HCT116 (cell line): ENCODE measurements at regions not wholly inside any gene's neighbourhood (a gene's known extent, or its start where the extent isn't known, plus 50 kb on each side); places are given as distances from the start of the nearest gene placed in this dataset.

Source experiments
- ATAC-seq: fragments of 200-7000 bp; cut with Tn5 transposase; 2 replicates; pipeline ENCODE4 v1.9.1; 2020; ENCODE audit warnings: mild to moderate bottlenecking, moderate library complexity
- BruUV-seq: library from RNA; stranded (reverse); fragments of 400-500 nt; replicated peaks from 2 replicates; lab custom pipeline; 2021; lab: Mats Ljungman, UMichigan
- CTCF ChIA-PET: fragments of 300-600 bp; sonication (Branson Sonifier 250); formaldehyde crosslinking; loops from one replicate; lab custom pipeline; 2021; ENCODE audit warnings: antibody characterized with exemption; lab: Charles Lee
- POLR2A ChIA-PET: fragments of 300-600, 350-600 bp; sonication (Branson Sonifier 250); formaldehyde crosslinking; loops from one replicate; lab custom pipeline; 2021; ENCODE audit warnings: antibody characterized with exemption; lab: Charles Lee
- RAD21 ChIA-PET, 2 experiments: fragments of 300-600 bp; sonication (Branson Sonifier 250); formaldehyde crosslinking; loops; one replicate each; lab custom pipeline; 2023; ENCODE audit warnings: low total read pairs in 2 of 2; ENCODE audit not compliant: uncharacterized antibody in 2 of 2, unreplicated experiment in 2 of 2, low non-redundant PET in 1 of 2; lab: Charles Lee
- DNase-seq: peaks from one replicate; pipeline ENCODE4 v3.0.0-alpha.2; 2010; ENCODE audit warnings: low read depth, low spot score
- H2AFZ ChIP-seq: fragments of 200-600 bp; shearing (Covaris generic), sonication (generic); 2 replicates; pipeline ENCODE4 v1.6.1; 2017; ENCODE audit warnings: low read depth, mixed run types, mixed read lengths, antibody characterized with exemption, low read length; ENCODE audit not compliant: poor library complexity, severe bottlenecking
- H3K27ac ChIP-seq: 2 replicates; pipeline ENCODE4 v1.5.1; 2012; ENCODE audit warnings: low read depth, low read length
- H3K27me3 ChIP-seq: fragments of 200-600 bp; sonication (generic); 2 replicates; pipeline ENCODE4 v1.6.1; 2016; ENCODE audit warnings: mixed run types, low read length, mixed read lengths; ENCODE audit not compliant: insufficient read depth
- H3K36me3 ChIP-seq, 2 experiments: fragments of 200-500 bp in 1 of 2; fragments of 200-600 bp in 1 of 2; sonication (Bioruptor generic) in 1 of 2; sonication (generic) in 1 of 2; 2 replicates each; pipeline versions ENCODE4 v1.5.1 to v1.6.1; 2014 to 2016; ENCODE audit warnings: low read length in 2 of 2, inconsistent platforms in 1 of 2, mixed read lengths in 1 of 2, mixed run types in 1 of 2; ENCODE audit not compliant: insufficient read depth in 2 of 2, control insufficient read depth in 1 of 2
- H3K4me1 ChIP-seq, 2 experiments: fragments of 200-600 bp in 1 of 2; sonication (generic) in 1 of 2; 2 replicates each; pipeline versions ENCODE4 v1.5.1 to v1.6.1; 2012 to 2017; ENCODE audit warnings: low read length in 2 of 2, inconsistent platforms in 1 of 2, mild to moderate bottlenecking in 1 of 2, mixed read lengths in 1 of 2, mixed run types in 1 of 2, moderate library complexity in 1 of 2; ENCODE audit not compliant: insufficient read depth in 2 of 2, control insufficient read depth in 1 of 2
- H3K4me2 ChIP-seq: fragments of 200-600 bp; sonication (generic); 2 replicates; pipeline ENCODE4 v1.6.1; 2017; ENCODE audit warnings: mixed run types, low read length, mixed read lengths
- H3K4me3 ChIP-seq, 2 experiments: fragments of 200-600 bp in 1 of 2; sonication (generic) in 1 of 2; replicated peaks in 1 of 2; 2 replicates each; pipeline ENCODE4 v1.5.1; 2011 to 2016; ENCODE audit warnings: low read length in 2 of 2, control low read depth in 1 of 2, low read depth in 1 of 2, mild to moderate bottlenecking in 1 of 2, mixed read lengths in 1 of 2, mixed run types in 1 of 2
- H3K79me2 ChIP-seq: fragments of 200-600 bp; sonication (generic); 2 replicates; pipeline ENCODE4 v1.6.1; 2017; ENCODE audit warnings: mild to moderate bottlenecking, mixed run types, low read length, moderate library complexity, mixed read lengths; ENCODE audit not compliant: insufficient read depth
- H3K9ac ChIP-seq: fragments of 200-600 bp; sonication (generic); 2 replicates; pipeline ENCODE4 v1.6.1; 2016; ENCODE audit warnings: low read length, mixed read lengths
- H3K9me2 ChIP-seq: fragments of 200-600 bp; sonication (generic), shearing (Covaris generic); 2 replicates; pipeline ENCODE4 v1.6.1; 2017; ENCODE audit warnings: mixed run types, mild to moderate bottlenecking, moderate library complexity; ENCODE audit not compliant: insufficient read depth
- H3K9me3 ChIP-seq, 2 experiments: fragments of 200-500 bp in 1 of 2; fragments of 200-600 bp in 1 of 2; sonication (Bioruptor generic) in 1 of 2; sonication (generic) in 1 of 2; 2 replicates each; pipeline ENCODE4 v1.6.1; 2014 to 2017; ENCODE audit warnings: low read length in 2 of 2, mixed read lengths in 2 of 2, inconsistent platforms in 1 of 2, low read depth in 1 of 2, mild to moderate bottlenecking in 1 of 2, mixed run types in 1 of 2, moderate library complexity in 1 of 2; ENCODE audit not compliant: control insufficient read depth in 1 of 2, insufficient read depth in 1 of 2
- H4K20me1 ChIP-seq: fragments of 200-600 bp; sonication (generic), shearing (Covaris generic); 2 replicates; pipeline ENCODE4 v1.6.1; 2017; ENCODE audit warnings: mixed run types, mild to moderate bottlenecking, moderate library complexity; ENCODE audit not compliant: insufficient read depth
- CBX3 ChIP-seq: IDR thresholded peaks from 2 replicates; pipeline ENCODE4 v1.6.1; 2012; ENCODE audit warnings: low read depth
- CEBPB ChIP-seq: IDR thresholded peaks from 2 replicates; pipeline ENCODE4 v1.6.1; 2012; ENCODE audit warnings: low read depth
- EZH2 ChIP-seq: fragments of 200-600 bp; sonication (generic); IDR thresholded peaks from 2 replicates; pipeline ENCODE4 v1.6.1; 2017; ENCODE audit warnings: antibody characterized with exemption, mixed run types
- EZH2phosphoT487 ChIP-seq: fragments of 200-600 bp; IDR thresholded peaks from 2 replicates; pipeline ENCODE4 v1.6.1; 2018; ENCODE audit warnings: antibody characterized with exemption, borderline replicate concordance
- FOSL1 ChIP-seq: IDR thresholded peaks from 2 replicates; pipeline ENCODE4 v1.6.1; 2012; ENCODE audit warnings: low read depth
- JUND ChIP-seq: IDR thresholded peaks from 2 replicates; pipeline ENCODE4 v1.6.1; 2012
- POLR2A ChIP-seq: IDR thresholded peaks from 2 replicates; pipeline ENCODE4 v1.7.0; 2011; ENCODE audit warnings: borderline replicate concordance; ENCODE audit not compliant: insufficient read depth, insufficient read length; ENCODE audit errors: extremely low read depth
- RAD21 ChIP-seq: IDR thresholded peaks from 2 replicates; pipeline ENCODE4 v1.6.1; 2012; ENCODE audit warnings: low read depth, mild to moderate bottlenecking
- SIN3A ChIP-seq: IDR thresholded peaks from 2 replicates; pipeline ENCODE4 v1.6.1; 2012; ENCODE audit warnings: low read depth
- SRF ChIP-seq: IDR thresholded peaks from 2 replicates; pipeline ENCODE4 v1.6.1; 2012; ENCODE audit warnings: low read depth
- TCF7L2 ChIP-seq: IDR thresholded peaks from 2 replicates; pipeline ENCODE4 v1.7.0; 2011; ENCODE audit warnings: borderline replicate concordance, inconsistent platforms; ENCODE audit not compliant: insufficient read depth, insufficient read length; ENCODE audit errors: extremely low read depth
- YY1 ChIP-seq: IDR thresholded peaks from 2 replicates; pipeline ENCODE4 v1.6.1; 2011; ENCODE audit warnings: low read length, low read depth, moderate library complexity, mild to moderate bottlenecking; ENCODE audit not compliant: insufficient replicate concordance; ENCODE audit errors: extremely low read depth
- ZFX ChIP-seq: fragments of 450-650 bp; IDR thresholded peaks from 2 replicates; pipeline ENCODE4 v1.6.1; 2017
- ZNF274 ChIP-seq: fragments of 200-500 bp; sonication (Bioruptor generic); IDR thresholded peaks from 2 replicates; pipeline ENCODE4 v1.6.1; 2014; ENCODE audit warnings: mild to moderate bottlenecking, low read depth, low read length, inconsistent platforms
- intact Hi-C: fragments of 100-400 bp; cut with micrococcal nuclease; formaldehyde crosslinking; loops from 2 replicates; pipeline ENCODE4 v1.10.0; 2022
- TF ChIP-seq, protein P1 (sequence below), 3 experiments: fragments of 200-600 bp in 1 of 3; sonication (generic) in 1 of 3; IDR thresholded peaks in 2 of 3; conservative IDR thresholded peaks in 1 of 3; 2 replicates each; pipeline ENCODE4 v1.5.1; 2012 to 2017; ENCODE audit warnings: low read depth in 2 of 3, low read length in 2 of 3, antibody characterized with exemption in 1 of 3, borderline replicate concordance in 1 of 3, control low read depth in 1 of 3, mild to moderate bottlenecking in 1 of 3, mixed read lengths in 1 of 3, mixed run types in 1 of 3, moderate library complexity in 1 of 3; ENCODE audit not compliant: insufficient read depth in 1 of 3
- TF ChIP-seq, protein P2 (sequence below): IDR thresholded peaks from 2 replicates; pipeline ENCODE4 v1.6.1; 2012
- TF ChIP-seq, protein P3 (sequence below): IDR thresholded peaks from 2 replicates; pipeline ENCODE4 v1.6.1; 2012
- TF ChIP-seq, protein P4 (sequence below): IDR thresholded peaks from 2 replicates; pipeline ENCODE4 v1.6.1; 2012; ENCODE audit warnings: low read depth
- TF ChIP-seq, protein P5 (sequence below): IDR thresholded peaks from 2 replicates; pipeline ENCODE4 v1.6.1; 2011; ENCODE audit warnings: mild to moderate bottlenecking, low read length, moderate library complexity; ENCODE audit not compliant: insufficient replicate concordance; ENCODE audit errors: extremely low read depth

DNA sequence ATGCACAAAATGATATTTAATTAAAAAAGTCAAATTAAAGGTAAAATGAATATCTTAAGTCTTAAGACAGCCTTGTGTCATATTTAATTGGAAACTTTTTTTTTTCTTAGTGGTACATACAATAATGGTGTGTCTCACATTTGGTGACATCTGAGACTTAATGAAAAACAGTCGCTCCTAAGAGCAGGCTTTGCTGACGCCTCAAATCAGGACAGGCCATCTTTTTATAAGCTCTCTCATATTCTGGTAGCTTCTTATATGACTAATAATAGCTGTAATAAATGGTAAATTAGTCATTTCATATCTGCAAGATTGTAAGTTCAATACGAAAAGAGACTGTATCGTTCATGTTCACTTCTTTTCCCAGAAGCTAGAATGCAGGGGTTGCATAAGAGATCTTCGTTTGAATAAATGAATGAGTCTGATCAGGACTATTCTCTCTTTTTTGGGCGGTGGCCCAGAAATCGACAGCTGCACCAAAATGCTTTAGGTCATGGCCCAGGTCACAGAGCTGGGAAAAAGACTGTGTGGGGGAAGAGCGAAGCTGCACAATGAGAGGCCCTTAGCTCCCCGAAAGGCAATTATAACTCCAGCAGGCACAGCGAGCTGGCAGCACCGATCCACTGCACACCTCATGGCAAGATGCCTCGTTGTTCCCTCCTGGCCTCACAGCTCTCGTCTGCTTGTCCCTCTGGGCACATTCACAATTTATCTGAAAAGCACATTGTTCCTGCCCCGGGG, 69.4 kb downstream of the NRN1 start:
- Histone ChIP-seq H3K4me2 (no peak overlapping the region), H3K79me2 (no peaks in the 10 kb centered on the region), H2AFZ (no peak overlapping the region), H3K27ac (no peak overlapping the region), H3K36me3 (no peaks in the 10 kb centered on the region)
- POLR2A ChIA-PET: no interaction called here
- no peak for ATAC-seq
- TF ChIP-seq CEBPB (no peak), JUND (no peak), SRF (no peak), CBX3 (no peak), ZFX (no peak), YY1 (no peak), FOSL1 (no peak), ZNF274 (no peak), SIN3A (no peak), TCF7L2 (no peak), EZH2phosphoT487 (no peak), RAD21 (no peak), EZH2 (no peak), POLR2A (no peak)
- TF ChIP-seq, protein P1, sequence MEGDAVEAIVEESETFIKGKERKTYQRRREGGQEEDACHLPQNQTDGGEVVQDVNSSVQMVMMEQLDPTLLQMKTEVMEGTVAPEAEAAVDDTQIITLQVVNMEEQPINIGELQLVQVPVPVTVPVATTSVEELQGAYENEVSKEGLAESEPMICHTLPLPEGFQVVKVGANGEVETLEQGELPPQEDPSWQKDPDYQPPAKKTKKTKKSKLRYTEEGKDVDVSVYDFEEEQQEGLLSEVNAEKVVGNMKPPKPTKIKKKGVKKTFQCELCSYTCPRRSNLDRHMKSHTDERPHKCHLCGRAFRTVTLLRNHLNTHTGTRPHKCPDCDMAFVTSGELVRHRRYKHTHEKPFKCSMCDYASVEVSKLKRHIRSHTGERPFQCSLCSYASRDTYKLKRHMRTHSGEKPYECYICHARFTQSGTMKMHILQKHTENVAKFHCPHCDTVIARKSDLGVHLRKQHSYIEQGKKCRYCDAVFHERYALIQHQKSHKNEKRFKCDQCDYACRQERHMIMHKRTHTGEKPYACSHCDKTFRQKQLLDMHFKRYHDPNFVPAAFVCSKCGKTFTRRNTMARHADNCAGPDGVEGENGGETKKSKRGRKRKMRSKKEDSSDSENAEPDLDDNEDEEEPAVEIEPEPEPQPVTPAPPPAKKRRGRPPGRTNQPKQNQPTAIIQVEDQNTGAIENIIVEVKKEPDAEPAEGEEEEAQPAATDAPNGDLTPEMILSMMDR (IDR thresholded peaks at IDR 0.05 in 2 of 3, conservative IDR thresholded peaks at IDR 0.05 in 1 of 3; ENCODE audit: borderline replicate concordance in 1 of 3, insufficient read depth in 1 of 3, low read depth in 2 of 3, low read length in 2 of 3): no peak
- TF ChIP-seq, protein P2, sequence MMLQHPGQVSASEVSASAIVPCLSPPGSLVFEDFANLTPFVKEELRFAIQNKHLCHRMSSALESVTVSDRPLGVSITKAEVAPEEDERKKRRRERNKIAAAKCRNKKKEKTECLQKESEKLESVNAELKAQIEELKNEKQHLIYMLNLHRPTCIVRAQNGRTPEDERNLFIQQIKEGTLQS: no peak
- TF ChIP-seq, protein P3, sequence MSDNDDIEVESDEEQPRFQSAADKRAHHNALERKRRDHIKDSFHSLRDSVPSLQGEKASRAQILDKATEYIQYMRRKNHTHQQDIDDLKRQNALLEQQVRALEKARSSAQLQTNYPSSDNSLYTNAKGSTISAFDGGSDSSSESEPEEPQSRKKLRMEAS: no peak
- TF ChIP-seq, protein P4, sequence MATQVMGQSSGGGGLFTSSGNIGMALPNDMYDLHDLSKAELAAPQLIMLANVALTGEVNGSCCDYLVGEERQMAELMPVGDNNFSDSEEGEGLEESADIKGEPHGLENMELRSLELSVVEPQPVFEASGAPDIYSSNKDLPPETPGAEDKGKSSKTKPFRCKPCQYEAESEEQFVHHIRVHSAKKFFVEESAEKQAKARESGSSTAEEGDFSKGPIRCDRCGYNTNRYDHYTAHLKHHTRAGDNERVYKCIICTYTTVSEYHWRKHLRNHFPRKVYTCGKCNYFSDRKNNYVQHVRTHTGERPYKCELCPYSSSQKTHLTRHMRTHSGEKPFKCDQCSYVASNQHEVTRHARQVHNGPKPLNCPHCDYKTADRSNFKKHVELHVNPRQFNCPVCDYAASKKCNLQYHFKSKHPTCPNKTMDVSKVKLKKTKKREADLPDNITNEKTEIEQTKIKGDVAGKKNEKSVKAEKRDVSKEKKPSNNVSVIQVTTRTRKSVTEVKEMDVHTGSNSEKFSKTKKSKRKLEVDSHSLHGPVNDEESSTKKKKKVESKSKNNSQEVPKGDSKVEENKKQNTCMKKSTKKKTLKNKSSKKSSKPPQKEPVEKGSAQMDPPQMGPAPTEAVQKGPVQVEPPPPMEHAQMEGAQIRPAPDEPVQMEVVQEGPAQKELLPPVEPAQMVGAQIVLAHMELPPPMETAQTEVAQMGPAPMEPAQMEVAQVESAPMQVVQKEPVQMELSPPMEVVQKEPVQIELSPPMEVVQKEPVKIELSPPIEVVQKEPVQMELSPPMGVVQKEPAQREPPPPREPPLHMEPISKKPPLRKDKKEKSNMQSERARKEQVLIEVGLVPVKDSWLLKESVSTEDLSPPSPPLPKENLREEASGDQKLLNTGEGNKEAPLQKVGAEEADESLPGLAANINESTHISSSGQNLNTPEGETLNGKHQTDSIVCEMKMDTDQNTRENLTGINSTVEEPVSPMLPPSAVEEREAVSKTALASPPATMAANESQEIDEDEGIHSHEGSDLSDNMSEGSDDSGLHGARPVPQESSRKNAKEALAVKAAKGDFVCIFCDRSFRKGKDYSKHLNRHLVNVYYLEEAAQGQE: no peak
- TF ChIP-seq, protein P5, sequence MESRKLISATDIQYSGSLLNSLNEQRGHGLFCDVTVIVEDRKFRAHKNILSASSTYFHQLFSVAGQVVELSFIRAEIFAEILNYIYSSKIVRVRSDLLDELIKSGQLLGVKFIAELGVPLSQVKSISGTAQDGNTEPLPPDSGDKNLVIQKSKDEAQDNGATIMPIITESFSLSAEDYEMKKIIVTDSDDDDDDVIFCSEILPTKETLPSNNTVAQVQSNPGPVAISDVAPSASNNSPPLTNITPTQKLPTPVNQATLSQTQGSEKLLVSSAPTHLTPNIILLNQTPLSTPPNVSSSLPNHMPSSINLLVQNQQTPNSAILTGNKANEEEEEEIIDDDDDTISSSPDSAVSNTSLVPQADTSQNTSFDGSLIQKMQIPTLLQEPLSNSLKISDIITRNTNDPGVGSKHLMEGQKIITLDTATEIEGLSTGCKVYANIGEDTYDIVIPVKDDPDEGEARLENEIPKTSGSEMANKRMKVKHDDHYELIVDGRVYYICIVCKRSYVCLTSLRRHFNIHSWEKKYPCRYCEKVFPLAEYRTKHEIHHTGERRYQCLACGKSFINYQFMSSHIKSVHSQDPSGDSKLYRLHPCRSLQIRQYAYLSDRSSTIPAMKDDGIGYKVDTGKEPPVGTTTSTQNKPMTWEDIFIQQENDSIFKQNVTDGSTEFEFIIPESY: no peak
- TF ChIP-seq, all 23 proteins: peak for 0
- intact Hi-C loops: no loop called here
- DNase-seq: no peak
- Histone ChIP-seq H3K4me1 (no peaks in the 10 kb centered on the region), H3K9me2 (no peaks in the 10 kb centered on the region), H3K4me3 (no peak overlapping the region), H3K9ac (no peak overlapping the region), H3K27me3 (peaks cover 26% of the 10 kb centered on the region), H3K9me3 (no peaks in the 10 kb centered on the region), H4K20me1 (no peaks in the 10 kb centered on the region)
- BruUV-seq: no TSS peak
- CTCF ChIA-PET: no interaction called here
- RAD21 ChIA-PET: no interaction called here
